ENCODE measurements at regions not wholly inside any gene's neighbourhood (a gene's known extent, or its start where the extent isn't known, plus 50 kb on each side); places are given as distances from the start of the nearest gene placed in this dataset.
"Not testable (repeated sequence)": the region's sequence is repeated elsewhere in the genome, so short reads cannot be mapped to it uniquely, and the experiment has no call there.

DNA sequence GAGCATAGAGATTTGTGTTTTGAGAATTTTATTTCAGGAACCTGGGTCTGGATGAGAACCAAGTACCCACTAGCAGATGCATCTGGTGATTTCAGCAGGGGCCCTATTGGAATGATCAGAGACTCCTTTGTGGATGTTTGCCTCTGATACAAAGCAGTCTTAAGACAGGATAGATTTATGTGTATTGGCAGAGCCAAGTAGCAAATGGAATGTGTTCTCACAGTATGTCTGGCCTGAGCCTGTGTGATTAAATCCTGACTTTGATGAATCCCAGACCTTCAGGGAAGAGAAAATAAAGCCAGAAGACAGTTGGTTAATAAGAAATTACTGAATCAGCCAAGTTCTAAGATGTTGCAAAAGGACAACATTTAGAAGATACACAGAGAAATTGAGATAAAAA lies 755.5 kb upstream of the SEMA6D start:
- intact Hi-C loops (cut with DNase I): no loop called here
- no peak for DNase-seq

DNA sequence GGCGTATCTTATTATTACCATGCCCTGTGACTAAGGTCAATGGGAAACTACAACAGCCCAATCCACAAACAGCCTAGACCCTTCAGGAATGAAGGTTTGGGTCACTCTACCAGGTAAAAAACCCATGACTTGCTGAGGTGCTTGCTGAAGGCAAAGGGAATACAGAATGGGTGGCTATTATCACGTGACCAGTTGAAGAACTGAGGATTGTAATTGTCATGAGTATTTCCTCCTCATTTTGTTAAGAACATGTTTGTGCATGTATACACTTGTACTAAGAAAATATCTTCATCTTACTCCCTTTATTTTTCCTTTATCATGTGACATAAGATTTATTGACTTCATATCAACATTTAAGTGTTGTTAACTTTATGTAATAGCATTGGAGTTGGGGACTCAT lies 729.2 kb upstream of the SEMA6D start:
- intact Hi-C loops (cut with DNase I); DNase-seq: not testable (repeated sequence)

DNA sequence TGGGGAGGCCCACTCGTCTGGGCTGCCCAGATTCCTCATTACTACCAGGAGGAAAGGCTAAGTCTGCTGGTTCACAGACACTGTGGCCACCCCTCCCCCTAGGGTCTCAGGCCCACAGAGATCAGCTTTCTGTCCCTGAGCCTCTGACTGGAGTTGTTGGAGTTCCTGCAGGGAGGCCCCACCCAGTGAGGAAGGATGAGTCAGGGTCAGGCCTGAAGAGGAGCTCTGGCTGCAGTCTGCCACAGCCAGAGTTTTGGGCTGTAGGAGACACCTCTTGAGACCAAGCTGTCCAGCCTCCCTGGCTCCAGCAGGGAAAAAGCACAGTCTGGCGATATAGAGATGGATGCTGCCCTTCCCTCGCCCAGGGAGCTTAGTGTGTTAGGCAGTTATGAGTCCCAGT lies 720.9 kb upstream of the SEMA6D start:
- intact Hi-C loops (cut with DNase I): no loop called here
- DNase-seq: no peak

DNA sequence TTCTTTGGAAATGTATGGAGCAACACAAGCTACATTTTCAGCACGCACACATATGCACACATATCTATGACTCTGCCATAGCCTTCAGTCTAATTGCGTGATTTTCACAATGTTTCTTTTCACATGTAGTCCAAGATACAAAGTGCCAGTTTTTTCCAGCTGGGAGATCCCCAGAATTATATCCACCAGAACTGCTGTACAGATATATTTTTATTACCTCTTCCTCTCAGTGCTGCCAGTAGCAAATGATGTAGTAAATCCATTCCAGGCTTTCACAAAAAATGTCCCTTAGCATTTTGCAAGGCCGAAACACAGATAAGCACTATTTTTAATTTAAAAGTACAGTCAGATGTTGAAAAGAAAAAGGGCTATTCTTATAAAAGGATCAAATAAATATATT lies 719.8 kb upstream of the SEMA6D start:
- intact Hi-C loops (cut with DNase I): no loop called here
- no peak for DNase-seq

DNA sequence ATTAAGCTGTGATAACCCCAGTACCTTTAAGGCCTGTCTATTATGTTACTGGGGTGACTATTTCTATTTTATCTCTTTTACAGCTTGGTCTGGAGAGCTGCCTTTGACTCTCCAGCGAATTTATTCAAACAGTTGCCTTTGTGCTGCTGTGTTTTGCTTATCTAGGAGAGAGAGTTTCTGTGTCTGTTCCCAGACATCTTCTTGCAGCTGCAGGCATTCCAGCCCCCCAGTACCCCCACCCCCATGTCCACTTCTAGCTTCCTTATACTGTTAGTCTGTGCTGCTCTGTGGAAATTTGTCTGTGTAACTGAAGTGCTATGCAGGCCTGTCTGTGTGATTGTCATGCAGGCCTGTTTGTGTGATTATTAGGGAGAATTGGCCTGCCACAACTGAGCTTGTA lies 713.7 kb upstream of the SEMA6D start:
- no peak for DNase-seq
- intact Hi-C loops (cut with DNase I): no loop called here

DNA sequence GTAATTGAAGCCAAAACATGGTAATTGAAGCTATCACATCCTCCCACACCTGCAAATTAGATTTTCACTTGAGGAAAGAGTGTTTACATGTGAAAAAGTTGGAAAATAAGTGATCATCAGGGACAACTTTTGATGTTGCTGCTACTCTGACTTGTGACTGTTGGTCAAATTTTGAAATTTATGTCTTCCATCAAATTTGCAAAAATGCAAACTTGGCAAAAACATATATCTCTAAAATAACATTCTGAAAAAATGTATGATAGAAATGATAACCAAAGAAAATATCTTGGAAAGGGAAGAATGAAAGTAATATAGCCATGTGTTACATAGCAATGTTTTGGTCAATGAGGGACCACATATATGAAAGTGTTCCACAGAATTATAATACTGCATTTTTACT lies 703.9 kb upstream of the SEMA6D start:
- no peak for DNase-seq

DNA sequence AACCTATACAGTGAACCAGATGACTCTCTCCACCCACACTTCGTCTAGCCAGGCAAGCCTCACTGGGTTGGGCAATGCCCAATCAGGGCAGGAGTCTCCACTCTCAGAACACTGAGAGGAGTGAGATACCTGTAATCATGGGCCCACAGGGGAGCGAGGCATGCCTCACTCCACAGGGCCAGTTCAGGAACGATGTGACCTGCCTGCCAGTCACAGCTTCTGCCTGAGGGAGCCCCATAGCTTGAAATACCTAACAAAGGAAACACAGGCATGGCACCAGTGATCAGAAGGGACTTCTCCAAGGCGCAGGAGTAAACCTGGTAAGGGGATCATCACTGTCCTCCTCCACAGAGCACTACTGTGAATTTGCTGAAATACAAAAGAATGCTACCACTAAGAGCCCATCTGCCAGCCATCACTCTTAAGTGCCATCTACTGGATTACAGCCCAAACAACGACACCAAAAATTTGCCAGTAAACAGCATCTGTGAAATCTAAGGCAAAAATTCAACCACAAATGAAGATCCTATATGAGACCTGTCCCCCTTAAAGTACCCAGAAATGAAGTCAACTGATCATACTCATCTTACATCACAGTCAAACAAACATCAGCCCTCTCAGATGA lies 689.9 kb upstream of the SEMA6D start:
- no peak for DNase-seq
- intact Hi-C loops (cut with DNase I): no loop called here

More for the DNA sequence above, 703.9 kb upstream of the SEMA6D start:
- intact Hi-C loops (cut with DNase I): no loop called here

DNA sequence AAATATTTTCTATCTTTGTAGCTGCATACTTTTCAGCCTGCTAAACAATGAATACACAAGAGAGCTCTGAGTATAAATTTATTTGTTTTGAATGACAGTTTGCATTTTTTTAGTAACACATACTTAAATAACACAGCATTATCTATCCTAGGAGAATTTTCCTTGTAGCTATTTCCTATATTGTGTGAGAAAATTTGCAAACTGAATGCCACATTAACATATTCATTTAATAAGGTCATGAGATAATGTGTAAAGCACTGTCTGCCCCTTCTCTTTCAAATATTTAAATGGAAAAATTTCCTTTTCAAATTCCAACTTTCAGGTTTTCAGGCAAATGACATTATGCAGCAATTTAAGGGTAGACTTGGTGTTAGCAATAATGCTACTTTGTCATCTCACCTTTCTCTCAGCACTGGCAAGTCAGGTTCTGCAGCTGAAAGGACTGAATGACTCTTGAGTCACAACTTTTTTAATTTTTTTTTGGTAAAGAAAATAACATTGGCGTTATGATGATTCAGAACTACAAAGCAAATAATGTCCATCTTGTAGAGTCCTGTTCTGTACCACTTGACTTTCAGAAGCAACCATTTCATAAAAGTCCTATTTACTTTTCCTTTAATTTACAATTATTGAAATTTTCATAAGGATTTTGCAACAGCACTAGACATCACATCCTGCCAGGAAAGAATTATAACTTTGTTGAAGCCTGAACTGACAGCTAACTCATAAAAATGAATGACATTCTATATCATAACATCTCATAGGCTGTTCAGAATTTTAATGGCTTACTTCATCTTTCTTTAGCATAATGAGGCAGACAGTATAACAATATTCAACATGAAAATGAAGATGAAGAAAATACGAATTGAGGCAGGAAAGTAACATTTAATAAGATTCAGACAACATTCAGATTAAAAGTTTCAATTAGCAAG lies 681.6 kb upstream of the SEMA6D start:
- intact Hi-C loops (cut with DNase I): no loop called here
- no peak for DNase-seq

DNA sequence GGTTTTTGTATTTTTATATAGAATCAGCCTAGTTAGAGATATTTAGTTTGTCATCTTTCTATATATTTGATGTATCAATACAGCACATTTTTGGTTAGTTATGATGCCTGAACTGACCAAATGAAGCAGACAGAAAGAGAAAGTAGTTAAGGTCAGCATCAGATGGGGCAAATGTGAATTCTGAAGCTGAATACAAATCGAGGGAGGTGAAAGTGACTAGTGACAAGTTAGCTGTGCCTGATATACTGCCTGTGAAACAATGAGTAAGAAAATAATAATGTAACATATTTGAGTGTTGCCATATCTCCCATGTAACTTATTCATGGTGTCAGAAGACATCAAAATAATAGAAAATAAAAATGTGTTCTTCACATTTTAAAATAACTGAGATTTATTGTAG lies 680.3 kb upstream of the SEMA6D start:
- no peak for DNase-seq
- intact Hi-C loops (cut with DNase I): no loop called here

DNA sequence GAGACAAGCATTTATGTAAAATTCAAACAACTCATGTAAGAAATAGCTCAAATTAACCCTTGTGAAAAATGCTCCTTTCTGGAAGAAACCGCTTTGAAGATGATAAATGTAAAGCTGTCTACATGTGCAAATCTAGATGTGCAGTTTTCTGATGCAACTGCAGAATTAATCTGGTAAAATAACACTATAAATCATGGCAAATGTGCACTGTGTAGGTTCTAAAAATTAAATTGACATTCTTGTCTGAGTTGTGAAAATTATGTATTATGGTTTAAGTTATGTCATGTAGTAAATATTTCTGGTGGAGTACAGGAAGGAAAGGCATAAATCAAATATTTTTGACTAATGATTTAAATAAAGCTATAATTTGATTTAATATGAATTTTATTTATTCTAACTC lies 678.1 kb upstream of the SEMA6D start:
- intact Hi-C loops (cut with DNase I): no loop called here

DNA sequence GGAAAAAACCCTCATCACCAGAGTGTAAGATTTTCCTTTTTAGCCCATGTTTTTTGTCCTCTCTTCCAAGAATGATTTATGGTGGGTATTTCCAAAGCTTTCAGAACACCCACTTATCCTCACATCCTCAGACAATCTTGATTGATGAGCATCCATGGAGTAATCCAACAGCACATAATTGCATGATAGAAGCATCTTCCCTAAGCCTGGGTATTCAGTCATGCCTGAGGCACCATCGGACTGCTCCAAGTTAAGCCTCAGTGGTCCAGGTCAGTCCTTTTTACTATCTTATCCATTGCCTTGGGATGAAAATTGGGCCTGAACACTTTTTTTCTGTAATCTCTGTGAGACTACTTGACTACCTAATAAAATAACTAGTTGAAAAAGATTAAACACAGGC lies 676.0 kb upstream of the SEMA6D start:
- no peak for DNase-seq
- intact Hi-C loops (cut with DNase I): no loop called here

More for the DNA sequence above, 678.1 kb upstream of the SEMA6D start:
- DNase-seq: no peak

DNA sequence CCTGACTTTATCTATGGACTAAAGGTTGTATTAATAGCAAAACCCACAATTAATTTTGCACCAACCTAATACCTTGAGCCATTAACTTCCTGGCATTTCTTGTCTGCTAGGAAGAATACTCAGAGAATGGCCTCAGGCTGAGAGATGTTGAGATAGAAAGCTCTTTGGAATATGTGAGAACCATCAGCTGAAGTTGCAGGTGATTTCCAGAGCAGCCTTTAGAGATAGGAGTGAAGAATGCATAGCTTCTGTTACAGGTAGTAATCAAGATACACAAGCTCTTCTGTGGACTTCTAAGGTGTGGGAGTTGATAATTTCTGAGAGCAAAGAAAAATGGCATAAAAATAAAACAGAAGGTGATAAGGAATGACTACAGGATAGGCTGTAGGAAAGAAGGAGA lies 669.3 kb upstream of the SEMA6D start:
- intact Hi-C loops (cut with DNase I): not testable (repeated sequence)

DNA sequence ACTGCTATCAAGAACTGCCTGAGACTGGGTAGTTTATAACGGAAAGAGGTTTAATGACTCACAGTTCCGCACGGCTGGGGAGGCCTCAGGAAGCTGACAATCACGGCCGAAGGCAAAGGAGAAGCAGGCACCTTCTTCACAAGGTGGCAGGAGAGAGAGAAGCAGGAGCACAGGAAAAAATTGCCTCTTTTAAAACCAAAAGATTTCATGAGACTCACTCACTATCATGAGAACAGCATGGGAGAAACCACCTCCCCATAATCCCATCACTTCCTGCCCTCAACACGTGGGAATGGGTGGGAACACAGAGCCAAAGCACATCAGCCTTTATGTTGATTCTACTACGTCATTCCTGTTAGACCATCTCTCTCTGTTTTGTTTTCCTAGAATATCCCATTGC lies 650.9 kb upstream of the SEMA6D start:
- intact Hi-C loops (cut with DNase I): no loop called here
- no peak for DNase-seq

More for the DNA sequence above, 669.3 kb upstream of the SEMA6D start:
- not testable (repeated sequence) for DNase-seq

DNA sequence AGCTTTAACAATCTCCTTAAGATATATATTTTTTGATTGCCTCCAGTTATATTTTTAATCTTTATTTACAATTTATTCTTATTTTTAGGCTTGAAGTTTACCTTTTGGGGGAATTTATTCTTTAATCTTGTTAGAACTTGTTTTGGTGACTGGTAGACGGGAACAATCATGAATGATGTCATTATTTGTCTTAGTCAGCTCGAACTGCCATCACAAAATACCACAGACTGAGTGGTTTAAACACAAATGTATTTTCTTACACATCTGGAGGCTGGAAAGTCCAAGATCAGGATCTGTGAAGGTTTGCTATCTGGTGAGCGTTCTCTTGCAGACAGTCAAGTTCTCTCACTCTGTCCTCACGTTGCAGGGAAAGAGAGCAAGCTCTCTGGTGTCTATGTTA lies 639.5 kb upstream of the SEMA6D start:
- DNase-seq; intact Hi-C loops (cut with DNase I): not testable (repeated sequence)

DNA sequence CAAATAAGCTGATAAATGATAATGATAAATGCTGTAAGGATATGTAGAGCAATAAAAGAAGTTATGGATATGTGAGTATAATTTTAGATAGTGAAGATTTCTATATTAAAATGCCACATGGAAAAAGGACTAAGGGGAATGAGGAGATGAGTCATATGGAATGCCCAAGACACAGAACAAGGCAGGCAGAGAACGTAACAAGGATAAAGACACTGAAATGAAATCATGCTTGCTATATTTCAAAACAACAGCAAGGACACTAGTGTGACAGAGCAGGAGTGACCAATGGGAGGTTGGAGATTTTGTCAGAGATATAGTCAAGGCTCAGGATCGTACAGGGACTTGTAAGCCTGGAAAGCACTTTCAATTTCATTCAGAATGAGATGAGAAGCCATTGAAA lies 621.5 kb upstream of the SEMA6D start:
- no peak for DNase-seq
- intact Hi-C loops (cut with DNase I): no loop called here

DNA sequence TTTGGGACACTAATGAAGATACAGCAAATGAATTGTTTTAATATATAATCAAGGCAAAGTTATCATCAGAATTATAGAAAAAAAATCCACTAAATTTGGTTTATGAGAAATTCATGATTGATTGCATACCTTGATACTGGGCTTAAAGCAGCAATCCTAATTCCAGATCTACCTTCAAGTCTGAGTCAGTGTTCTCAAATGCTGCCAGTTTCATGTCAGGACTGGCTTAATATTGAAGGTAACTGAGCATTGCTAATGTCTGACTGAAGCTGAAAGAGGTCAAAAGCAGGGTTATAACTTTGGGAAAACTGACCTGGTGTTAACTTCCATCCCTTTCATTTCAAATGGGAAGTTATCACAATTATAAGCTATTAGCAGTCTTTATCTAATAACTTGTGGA lies 618.8 kb upstream of the SEMA6D start:
- intact Hi-C loops (cut with DNase I); DNase-seq: not testable (repeated sequence)

DNA sequence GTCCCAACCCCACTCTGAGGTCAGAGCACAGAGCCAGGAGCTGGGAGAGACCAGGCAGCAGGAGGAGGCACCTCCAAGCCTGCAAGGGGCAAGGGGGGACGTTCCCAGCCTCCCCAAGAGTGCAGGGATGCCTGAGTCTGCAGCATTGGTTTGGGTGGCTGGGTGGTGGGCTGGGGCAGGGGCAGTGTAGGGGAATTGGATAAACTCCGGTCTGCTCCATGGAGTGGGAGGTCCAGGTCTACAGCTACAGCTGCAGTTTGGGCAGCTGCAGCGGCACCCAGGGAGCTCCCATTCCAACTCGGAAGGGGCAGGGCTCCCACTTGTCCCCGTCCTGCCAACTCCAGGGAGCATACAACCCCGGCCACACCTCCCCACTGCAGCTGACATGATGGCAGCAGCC lies 617.5 kb upstream of the SEMA6D start:
- intact Hi-C loops (cut with DNase I): not testable (repeated sequence)
- peak in 2 of 10 donors; percentile 57 to 59 for DNase-seq

DNA sequence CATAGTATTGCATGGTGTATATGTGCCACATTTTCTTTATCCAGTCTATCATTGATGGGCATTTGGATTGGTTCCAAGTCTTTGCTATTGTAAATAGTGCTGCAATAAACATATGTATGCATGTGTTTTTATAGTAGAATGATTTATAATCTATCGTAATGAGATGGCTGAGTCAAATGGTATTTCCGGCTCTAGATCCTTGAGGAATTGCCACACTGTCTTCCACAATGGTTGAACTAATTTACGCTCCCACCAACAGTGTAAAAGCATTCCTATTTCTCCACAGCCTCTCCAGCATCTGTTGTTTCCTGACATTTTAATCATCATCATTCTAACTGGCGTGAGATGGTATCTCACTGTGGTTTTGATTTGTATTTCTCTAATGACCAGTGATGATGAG lies 608.5 kb upstream of the SEMA6D start:
- intact Hi-C loops (cut with DNase I); DNase-seq: not testable (repeated sequence)

DNA sequence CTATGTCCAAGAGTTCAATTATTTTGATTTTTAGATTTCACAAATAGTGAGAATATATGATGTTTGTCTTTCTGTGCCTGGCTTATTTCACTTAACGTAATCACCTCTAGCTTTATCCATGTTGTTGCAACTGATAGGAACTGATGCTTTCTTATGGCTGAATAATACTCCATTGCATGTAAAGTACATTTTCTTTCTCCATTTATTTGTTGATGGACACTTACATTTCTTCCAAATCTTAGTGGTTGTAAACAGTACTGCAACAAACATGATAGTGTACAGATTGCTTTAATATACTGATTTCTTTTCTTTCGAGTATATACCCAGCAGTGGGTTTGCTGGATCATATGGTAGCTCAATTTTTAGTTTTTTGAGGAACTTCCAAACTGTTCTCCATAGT lies 600.6 kb upstream of the SEMA6D start:
- intact Hi-C loops (cut with DNase I): no loop called here
- DNase-seq: no peak

DNA sequence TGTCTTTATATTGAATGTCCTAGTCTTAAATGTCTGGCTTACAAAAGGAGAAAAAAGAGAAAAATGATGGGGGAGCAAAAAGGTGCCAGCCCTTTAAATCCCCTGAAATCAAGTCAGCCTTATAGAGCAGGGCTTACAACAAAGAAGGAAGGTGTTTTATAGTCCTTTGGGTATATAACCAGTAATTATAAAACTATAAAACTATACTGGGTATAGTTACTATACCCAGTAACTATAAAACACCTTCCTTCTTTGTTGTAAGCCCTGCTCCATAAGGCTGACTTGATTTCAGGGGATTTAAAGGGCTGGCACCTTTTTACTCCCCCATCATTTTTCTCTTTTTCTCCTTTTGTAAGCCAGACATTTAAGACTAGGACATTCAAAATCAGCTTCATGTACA lies 598.0 kb upstream of the SEMA6D start:
- intact Hi-C loops (cut with DNase I): no loop called here
- no peak for DNase-seq

DNA sequence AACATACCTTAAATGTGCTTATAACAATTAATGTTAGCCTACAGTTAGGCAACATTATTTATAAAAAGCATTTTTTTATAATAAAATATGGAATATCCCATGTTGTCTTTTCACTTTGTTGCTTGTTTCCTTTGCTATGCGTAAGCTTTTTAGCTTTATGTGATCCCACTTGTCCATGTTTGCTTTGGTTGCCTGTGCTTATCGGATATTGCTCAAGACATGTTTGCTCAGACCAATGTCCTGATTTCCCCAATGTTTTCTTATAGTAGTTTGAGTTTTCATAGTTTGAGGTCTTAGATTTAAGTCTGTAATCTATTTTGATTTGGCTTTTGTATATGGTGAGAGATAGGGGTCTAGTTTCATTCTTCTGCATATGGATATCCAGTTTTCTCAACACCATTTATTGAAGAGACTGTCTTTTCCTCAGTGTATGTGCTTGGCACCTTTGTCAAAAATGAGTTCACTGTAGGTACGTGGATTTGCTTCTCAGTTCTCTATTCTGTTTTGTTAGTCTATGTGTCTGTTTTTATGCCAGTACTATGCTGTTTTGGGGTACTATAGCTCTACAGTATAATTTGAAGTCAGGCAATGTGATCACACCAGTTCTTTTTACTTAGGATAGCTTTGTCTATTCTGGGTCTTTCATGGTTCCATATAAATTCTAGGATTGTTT lies 592.7 kb upstream of the SEMA6D start:
- no peak for DNase-seq
- intact Hi-C loops (cut with DNase I): no loop called here

Measured in posterior cingulate gyrus (tissue), 11 donors.